NCI-H2196 (cell line): ENCODE measurements at regions not wholly inside any gene's neighbourhood (a gene's known extent, or its start where the extent isn't known, plus 50 kb on each side); places are given as distances from the start of the nearest gene placed in this dataset.

Experiments
- DNase-seq: peaks from one replicate; lab custom pipeline; 2025; ENCODE audit not compliant: unreplicated experiment; lab: John Stamatoyannopoulos, UW

DNA sequence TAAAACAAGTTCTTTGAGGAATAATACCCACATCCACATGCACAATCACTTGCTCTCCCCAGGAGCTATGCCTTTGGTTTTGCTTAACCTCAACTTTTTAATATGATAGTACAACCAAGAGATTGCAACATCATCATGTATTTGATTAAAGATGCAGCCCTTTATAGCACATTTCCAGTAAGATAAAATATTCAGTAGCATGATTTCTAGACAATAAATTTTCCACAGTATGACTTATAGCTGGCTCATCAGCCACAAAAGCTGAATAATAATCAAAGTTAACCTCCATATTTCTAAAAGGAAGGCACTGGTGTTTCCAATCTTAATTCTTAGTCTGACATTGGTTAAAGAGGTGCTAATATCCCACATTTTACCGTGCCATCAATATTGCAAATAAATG is 622.5 kb downstream of the TBL1XR1 start:
- no peak for DNase-seq

DNA sequence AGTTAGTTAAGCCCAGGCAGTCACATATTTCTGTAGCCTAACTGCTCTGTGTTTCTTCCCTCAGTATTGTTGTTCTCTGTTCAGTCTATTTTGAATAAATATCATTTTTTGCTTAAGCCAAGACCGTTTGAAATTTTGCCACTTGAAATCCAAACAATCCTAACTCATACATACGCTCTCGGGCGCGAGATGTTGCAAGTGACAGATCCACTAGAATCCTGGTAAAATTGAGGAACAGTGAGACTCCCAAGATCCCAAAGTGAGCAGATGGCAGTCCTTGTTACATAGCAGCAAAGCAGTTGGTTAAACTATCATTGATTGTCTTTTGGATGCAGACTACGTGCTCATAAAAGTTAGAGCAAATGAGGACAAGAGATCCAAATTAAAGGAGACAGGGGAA is 625.4 kb downstream of the TBL1XR1 start:
- no peak for DNase-seq

DNA sequence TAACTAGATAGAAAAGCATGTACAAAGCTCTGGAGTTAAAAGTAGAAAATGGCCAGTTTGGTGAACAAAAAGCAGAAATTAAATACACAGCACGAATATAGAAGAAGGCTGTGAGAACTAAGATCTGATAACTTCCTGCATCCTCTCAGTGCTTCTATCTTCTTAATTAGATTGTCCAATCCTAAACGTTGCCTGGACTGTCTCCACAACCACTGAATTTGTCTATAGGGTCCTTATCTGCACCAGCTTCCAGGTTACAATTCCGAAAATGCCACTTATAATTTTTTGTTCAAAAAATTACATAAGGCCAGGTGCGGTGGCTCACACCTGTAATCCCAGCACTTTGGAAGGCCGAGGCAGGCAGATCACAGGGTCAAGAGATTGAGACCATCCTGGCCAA is 626.3 kb downstream of the TBL1XR1 start:
- DNase-seq, result no peak

DNA sequence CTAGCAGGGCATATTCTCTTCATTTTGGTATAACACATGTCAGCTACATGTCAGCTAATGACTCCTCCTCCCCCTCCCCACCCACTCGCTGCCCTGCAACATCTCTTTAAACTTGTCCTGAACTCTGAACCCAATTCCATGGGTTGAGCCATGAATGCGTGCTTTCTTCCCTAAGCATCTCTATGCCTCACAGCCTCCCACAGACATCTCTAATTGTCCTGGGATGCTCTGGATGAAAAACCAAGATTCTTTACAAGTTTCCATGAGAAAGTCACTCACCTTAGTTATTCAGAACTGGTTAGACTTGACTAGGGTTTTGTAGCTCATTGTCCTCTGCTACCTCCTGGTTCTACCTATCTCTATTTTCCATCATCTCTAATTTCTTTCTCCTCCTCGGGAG is 629.1 kb downstream of the TBL1XR1 start:
- DNase-seq, result no peak

DNA sequence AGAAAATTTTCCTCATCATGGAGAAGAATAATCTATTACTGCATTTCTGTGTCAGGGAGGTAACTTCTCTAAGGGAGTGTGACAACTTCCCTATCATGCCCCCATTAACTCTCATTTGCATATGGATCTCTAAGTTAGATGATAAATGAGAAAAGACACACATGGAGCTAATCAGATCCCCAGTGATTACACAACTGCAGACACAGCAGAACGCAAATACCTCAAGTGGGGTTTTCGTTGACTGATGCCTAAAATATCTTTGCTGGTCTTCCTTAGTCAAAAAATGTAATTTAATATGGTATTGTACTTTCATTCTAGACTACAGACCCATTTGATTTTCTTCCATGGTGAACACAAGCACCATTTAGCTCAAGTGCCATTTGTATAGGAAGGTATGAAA is 630.5 kb downstream of the TBL1XR1 start:
- no peak for DNase-seq

DNA sequence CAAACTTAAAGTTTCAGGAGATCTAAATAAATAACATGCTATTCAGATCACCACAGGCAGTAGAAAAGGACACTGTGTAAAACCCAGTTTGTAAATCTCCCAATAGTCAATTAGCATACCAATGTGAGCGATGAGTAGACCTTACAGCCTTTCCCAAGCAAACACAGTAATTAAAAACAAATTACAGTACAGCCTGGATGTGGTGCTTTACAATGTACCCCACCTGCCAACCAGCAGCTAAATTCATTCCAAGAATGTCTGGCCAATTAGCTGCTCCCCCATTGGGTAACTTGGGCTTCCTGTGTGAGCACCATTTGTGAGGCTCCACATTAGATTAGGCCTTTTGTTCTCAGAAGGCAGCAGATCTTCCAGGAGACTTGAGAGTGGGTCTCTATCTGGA is 635.0 kb downstream of the TBL1XR1 start:
- DNase-seq, result no peak

DNA sequence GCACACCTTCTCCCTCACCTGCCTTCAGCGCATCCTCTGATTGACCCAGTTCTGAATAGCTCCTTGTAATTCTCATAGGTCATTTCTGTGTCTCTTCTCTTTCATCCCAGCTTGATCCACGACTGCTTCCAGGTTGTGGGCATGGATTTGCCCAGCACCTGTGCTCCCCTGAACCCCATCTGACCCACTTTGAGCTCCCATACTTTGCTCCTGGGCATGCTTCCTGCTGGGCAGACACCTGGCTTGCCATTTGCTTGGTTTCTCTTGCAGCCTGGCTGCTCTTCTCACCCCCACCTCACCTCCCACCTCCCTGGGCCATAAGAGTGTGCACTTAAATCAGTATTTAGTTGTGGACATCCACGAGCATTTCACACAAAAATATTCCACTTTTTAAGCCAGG is 635.5 kb downstream of the TBL1XR1 start:
- DNase-seq, result no peak

DNA sequence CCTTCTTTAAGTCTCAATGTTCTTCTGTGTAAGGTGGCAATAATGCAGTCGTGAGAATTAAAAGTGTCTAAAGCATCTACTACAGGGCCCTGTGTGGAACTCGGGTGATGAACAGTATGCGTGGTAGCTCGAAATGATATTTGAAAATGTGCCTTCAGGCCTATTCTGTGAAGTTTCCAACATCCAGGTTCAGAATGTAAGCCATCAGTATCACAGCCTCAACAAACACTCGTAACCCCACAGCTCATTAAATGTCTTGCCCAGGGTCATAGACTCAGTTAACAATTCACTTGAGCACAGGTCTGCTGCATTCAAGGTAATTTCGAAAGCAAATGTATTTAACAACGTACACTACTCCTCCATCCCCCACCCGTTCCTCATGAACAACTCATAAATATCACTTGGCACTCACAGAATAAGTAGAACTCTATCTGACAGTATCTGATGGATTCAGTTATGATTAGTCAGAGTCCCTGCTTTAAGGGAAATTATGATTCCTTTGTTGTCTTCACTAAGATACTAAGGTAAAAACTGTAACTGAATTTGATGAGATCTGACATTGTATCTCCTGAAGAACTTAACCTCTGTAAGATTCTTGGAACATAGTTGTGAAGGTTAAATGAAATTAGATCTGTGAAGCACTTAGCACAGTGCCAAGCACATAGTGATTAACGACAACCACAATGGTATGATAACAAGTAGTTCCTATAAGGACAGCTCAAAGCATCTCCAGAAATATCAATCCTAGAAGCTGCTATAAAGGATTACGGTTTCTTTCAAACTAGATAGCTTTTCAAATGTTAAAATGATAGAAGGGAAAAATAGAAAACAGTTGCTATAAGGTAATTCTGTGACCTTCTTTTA is 642.3 kb downstream of the TBL1XR1 start:
- DNase-seq, result no peak

DNA sequence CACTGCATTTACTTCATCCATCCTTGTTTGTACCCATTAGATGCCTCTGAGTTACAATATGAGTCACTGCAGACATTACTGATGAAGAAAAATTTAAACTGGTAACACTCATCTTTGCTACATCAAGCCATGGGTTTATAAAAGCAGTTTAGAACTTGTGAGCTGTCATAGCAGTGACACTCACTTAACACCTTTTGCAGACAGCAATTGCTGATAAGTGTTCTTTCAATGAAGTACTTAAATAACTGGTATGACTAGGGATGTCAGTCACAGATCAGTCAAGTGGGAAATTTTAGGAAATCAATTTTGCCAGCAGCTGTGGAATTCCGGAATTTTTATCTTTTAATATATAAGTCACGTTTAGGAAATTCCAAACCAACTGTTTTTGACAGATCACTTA is 643.0 kb downstream of the TBL1XR1 start:
- no peak for DNase-seq

DNA sequence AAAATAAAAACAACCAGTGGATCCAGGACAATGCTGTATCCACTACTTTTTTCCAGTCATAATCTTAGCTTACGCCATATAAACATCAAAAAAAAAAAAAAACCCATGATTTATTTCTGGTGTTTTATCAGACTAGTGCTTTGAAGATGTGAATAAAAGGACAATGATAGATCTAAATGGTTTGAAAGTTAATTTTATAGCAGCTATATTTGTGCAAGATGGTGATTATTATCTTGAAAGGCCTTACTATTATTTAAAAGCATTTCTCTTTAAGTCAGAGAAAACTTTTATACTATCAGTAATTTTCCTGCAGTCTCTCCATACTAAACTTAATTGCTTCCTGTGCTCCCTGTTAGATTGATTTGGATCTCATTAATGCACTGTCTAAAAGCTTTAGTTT is 670.3 kb downstream of the TBL1XR1 start:
- no peak for DNase-seq

DNA sequence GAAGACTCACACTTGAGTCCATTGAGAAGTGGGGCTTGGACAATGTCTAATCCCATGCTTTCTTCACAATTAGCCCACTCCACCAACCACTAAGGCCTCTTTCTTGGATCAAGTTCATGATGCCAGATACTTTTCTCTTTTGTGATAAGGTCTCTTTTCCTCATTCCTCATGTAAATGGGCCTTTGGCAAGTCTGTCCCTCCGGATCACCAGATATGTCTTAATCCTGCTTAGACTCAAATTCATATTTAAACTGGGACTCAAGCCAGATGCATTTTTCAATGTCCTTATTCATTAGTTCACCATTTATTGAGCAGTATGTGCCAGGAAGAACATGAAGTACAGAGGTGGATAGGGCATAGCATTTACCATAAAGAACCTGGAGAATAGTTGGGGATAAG is 671.1 kb downstream of the TBL1XR1 start:
- DNase-seq, result no peak

DNA sequence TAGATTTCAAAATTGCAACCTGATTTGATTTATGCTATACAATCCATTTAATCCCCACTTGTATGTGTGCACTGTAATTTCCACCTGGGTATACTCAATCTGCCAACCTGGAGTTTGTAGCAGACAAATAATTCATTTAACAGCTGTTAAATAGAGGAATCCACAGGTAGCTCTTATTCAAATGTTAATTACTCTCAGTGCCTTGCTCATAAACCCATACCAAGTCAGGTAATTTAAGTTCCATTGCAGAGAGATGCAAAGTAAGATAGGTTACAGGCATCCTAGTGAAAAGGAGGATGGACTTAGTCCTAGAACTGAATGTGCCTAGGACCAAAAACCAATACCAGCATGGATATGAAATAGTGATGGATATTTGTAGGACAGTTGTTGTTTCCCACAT is 674.2 kb downstream of the TBL1XR1 start:
- no peak for DNase-seq

DNA sequence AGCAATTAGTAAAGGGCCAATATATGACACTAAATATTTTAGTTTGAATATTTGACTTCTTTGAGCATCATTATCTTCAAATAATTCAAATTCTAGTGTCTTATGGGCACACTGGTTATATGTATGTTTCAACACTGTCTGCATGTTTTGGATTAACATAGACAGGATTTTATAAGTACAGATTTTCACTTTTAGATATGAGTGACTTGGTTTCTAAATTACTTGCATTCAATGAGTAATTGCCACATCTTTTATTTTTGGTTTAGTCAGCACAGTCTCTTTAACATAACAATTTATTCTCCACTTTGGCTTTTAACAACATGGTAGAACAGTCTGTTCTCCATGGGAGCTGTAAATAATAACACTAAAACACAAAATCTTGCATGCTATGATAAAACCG is 674.8 kb downstream of the TBL1XR1 start:
- DNase-seq, result no peak

DNA sequence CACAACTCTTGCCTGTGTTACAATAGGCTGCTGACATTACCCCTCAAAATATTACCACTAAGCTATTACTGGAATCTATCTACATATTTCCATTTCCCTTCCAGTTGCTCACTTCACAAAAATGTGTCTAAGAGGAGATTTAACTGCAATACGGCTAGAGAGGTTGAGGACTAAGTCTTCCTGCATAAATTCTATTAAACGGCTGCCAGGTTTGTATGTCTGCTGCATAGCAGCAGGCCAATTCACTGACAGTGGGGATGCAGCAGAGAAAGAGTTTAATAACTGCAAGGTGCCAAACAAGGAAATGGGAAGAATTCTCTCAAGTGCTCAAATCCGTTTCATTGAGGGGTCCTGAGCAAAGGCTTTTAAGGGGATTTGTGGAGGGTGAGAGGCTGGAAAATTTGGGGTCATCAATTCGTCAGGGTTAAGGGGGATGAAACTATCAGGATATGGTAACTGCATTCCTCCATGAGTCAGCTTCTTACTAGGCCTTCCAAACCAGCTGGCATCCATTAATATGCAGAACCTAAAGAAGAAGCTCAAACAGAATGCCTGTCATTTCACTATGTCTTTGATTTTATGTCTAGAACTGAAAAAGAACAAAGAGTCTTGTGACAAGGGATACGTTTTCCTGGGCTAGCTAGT is 675.6 kb downstream of the TBL1XR1 start:
- no peak for DNase-seq

DNA sequence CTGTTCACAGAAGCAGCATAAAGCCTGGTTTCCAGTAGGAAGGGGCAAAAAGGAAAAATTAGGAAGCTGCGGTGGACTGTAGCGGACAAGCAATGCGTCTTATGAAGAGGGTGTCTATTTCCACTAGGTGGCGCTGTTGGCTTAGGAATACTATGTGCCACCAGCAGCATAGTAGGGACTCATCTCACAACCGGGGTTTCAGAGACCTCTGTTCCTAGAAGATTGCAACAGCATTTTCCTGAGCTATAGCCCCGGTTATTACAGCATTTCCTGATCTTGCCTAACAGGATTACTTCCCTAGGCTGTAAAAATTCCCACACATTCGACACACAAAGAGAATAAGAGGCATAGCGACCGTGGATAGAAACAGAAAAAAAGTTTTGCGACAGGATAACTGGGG is 683.0 kb downstream of the TBL1XR1 start:
- DNase-seq, result no peak

DNA sequence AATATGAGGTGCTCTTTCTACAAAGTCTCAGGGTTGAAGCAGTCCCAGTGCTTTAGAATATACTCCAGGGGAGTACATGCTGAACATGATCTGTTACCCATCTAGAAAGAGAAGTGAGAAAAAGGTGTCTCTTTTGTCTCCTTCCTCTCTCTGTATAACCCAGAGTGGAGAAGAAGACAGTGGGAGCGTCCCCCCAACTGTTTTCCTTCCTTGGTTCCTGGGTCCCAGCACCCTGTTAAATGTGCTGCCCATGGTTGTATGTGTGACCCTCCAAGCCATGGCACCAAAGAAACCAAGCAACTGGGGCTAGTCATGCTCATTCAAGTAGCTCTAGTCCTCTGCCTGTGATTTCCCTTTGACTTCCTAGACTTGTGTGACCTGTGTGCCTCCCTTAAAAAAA is 683.7 kb downstream of the TBL1XR1 start:
- DNase-seq, result no peak

DNA sequence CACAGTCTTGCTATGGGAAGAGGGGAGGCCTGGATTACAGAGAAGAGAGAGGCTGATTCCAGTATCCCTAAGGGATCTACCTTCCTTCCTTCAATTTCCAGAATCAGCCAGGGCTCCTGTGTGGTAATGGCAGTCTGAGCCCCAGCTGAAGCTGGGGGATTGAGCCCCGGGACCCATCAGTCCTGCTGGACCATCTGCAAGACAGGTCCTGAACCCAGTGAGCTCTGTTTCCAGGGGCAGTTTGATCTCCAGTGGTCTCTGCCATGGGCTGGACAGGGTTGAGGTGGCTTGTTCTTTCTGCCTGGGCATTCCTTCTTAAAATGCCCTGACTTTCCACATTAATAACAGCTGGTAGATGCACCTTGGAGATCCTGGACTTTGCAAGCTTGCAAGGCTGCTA is 685.2 kb downstream of the TBL1XR1 start:
- DNase-seq, result no peak

DNA sequence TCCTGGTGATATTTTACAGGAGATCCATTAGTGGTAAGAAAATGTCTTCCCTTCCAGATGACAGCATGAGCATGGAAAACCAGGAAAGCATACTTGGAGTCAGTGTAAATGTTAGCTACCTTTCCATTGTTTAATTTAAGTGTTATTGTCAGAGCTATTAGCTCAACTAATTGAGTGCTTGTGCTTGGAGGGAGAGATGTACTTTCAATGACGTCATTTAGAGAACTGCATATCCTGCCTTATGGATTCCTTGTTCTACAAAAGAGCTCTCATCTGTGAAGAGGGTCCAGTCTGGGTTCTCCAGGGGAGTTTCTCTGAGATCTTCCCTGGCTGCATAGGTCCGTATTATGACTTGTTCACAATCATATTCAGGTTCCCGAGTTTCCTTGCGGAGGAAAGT is 687.2 kb downstream of the TBL1XR1 start:
- DNase-seq, result no peak

DNA sequence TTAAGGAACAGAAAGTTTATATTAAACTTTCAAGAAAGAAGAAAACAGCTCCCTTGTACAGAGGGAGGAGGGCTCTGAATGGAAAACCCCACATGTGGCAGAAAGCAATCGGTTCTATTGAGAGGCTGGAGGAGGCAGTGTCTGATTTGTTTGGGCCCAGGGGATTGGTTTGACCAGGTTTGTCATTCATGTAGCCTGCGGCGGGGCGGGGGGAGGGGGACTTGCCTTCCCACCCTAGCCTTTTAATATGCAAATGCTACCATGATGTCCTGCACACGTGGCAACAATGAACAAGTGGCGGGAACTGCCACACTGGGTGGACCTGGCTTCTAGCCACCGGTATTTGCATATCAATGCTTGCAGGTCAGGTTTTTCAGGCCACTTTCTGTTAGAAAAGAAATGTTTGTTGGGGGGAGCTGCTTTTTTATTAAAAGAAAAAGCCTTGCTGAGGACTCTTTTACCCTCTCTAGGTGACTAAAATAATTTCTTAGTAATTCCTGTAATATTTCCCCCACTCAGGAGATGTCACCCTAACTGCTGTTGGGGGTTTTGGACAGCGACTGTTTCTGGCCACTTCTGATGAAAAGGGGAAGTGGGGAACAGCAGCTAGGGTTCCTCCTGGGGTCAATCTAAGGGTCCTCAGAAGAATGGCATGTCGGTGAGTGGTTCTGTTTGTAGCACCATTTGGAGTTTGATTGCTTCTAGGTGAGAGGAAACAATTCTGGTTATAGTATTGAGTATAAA is 691.2 kb downstream of the TBL1XR1 start:
- no peak for DNase-seq

DNA sequence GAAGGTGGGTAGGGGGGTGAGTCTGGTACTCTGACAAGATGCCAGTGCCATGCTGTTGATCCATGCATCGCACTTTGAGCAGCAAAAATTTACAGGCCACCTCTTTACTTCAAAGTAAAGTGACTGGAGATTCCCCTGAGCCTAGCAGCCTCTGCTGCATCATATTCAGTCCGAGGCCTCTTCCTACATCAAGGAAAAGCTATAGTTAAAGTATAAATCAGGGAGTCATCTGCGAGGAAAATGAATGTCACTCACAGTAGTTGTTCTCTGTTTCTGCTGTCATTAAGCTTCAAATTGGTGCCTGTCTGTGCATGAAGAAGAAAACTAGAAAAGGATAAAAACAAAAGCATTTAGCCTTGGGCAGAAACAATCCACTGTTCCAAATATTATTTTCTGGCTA is 706.2 kb downstream of the TBL1XR1 start:
- no peak for DNase-seq

DNA sequence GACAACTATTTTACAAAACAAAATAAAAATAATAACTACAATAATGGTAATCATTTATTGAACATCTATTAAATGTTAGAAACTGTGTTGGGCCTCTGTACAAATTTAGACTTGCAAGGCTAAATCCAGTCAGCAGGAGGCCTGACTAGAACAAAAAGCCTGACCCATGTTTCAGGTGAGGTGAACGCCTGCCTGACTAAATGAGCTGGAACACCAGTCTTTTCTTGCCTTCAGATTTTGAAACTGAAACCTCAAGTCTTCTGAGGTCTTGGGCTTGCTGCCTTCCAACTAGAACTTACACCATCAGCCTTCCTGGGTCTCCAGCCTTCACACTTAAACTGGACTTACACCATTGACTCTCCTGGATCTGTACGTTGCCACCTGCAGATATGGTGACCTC is 706.9 kb downstream of the TBL1XR1 start:
- DNase-seq, result no peak

DNA sequence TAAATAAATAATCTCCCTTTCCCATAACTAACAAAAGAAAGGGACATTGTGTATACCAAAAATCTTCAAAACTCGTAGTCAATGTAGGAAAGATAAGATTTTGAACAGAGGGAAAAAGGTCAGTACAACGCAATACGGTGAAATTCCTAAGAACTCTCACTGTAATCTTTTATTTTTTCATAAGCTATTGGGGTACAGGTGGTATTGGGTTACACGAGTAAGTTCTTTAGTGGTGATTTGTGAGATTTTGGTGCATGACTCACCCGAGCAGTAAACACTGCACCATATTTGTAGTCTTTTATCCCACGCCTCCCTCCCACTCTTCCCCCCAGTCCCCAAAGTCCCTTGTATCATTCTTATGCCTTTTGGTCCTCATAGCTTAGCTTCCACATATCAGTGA is 718.0 kb downstream of the TBL1XR1 start:
- DNase-seq, result no peak
